ENCODE measurements at regions not wholly inside any gene's neighbourhood (a gene's known extent, or its start where the extent isn't known, plus 50 kb on each side); places are given as distances from the start of the nearest gene placed in this dataset.
A peak's percentile ranks its signal among the peaks of the same experiment; 100 is the strongest.

GRCh38 chr2:100214265-100214971 lies 72.0 kb upstream of the AFF3 start:
- H3K4me3 ChIP-seq (ENCODE audit: low read depth, low read length): no peak overlapping the region
- DNase-seq (ENCODE audit: low read depth): peak; percentile 90
- TF ChIP-seq, protein P1, sequence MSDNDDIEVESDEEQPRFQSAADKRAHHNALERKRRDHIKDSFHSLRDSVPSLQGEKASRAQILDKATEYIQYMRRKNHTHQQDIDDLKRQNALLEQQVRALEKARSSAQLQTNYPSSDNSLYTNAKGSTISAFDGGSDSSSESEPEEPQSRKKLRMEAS (IDR thresholded peaks at IDR 0.05; ENCODE audit: low read depth, low read length): 0 out of 2 replicates have a peak, but pooled peaks have one; percentile 25
- no peak for TF ChIP-seq POLR2A (IDR thresholded peaks at IDR 0.05; ENCODE audit: extremely low read depth, insufficient read length)

DNA sequence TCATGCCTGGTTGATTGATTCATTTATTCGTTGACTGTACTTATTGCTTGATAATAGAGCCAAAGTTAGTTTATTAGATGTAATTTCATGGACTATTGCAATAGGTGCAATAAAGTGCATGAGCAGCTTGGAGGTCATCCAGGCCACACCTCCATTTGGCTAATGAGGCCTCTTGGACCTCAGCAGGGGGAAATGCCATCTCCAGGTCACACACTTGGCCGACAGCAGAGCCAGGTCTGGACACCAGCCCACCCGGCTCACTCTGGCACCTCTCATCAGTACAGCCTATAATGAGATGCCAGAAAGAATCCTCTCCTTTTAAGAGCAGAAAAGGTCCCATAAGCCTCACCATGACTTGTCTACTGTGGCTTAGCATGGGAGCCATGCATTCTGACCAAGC lies 71.2 kb upstream of the AFF3 start:
- no peak overlapping the region for H3K4me3 ChIP-seq (ENCODE audit: low read depth, low read length)
- no peak for TF ChIP-seq MYC (IDR thresholded peaks at IDR 0.05; ENCODE audit: low read depth, low read length)
- TF ChIP-seq, protein P2, sequence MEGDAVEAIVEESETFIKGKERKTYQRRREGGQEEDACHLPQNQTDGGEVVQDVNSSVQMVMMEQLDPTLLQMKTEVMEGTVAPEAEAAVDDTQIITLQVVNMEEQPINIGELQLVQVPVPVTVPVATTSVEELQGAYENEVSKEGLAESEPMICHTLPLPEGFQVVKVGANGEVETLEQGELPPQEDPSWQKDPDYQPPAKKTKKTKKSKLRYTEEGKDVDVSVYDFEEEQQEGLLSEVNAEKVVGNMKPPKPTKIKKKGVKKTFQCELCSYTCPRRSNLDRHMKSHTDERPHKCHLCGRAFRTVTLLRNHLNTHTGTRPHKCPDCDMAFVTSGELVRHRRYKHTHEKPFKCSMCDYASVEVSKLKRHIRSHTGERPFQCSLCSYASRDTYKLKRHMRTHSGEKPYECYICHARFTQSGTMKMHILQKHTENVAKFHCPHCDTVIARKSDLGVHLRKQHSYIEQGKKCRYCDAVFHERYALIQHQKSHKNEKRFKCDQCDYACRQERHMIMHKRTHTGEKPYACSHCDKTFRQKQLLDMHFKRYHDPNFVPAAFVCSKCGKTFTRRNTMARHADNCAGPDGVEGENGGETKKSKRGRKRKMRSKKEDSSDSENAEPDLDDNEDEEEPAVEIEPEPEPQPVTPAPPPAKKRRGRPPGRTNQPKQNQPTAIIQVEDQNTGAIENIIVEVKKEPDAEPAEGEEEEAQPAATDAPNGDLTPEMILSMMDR (IDR thresholded peaks at IDR 0.05; ENCODE audit: low read depth, low read length): no peak
- no peak for TF ChIP-seq POLR2A (IDR thresholded peaks at IDR 0.05; ENCODE audit: extremely low read depth, insufficient read length)
- TF ChIP-seq, protein P1 (IDR thresholded peaks at IDR 0.05; ENCODE audit: low read depth, low read length): no peak
- DNase-seq (ENCODE audit: low read depth): no peak

DNA sequence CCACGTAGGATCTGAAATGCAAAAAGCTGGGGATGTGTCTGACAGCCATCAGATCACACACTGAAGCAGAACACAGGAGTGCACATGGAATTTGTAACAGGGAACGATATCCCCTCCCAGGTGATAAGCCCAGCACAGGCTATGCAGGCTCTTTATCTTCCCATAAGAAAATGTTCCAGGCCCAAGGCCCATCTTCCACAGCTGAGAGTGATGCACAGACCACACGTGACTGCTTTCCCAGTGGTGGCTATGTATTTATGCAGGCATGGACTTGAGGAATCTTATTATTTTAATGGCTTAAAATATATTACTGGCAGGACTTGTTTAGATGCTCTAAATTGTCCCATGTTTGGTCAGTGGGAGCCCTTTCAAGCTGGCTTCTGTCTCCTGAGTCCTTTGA lies 70.5 kb upstream of the AFF3 start:
- no peak for TF ChIP-seq MYC (IDR thresholded peaks at IDR 0.05; ENCODE audit: low read depth, low read length)
- TF ChIP-seq, protein P2 (IDR thresholded peaks at IDR 0.05; ENCODE audit: low read depth, low read length): no peak
- TF ChIP-seq, protein P1 (IDR thresholded peaks at IDR 0.05; ENCODE audit: low read depth, low read length): no peak
- TF ChIP-seq POLR2A (IDR thresholded peaks at IDR 0.05; ENCODE audit: extremely low read depth, insufficient read length): no peak
- H3K4me3 ChIP-seq (ENCODE audit: low read depth, low read length): no peak overlapping the region
- DNase-seq (ENCODE audit: low read depth): no peak

GRCh38 chr2:100211521-100211920 lies 69.1 kb upstream of the AFF3 start:
- TF ChIP-seq MYC (IDR thresholded peaks at IDR 0.05; ENCODE audit: low read depth, low read length) (no peak), POLR2A (IDR thresholded peaks at IDR 0.05; ENCODE audit: extremely low read depth, insufficient read length) (no peak)
- TF ChIP-seq, protein P2 (IDR thresholded peaks at IDR 0.05; ENCODE audit: low read depth, low read length): no peak
- TF ChIP-seq, protein P1 (IDR thresholded peaks at IDR 0.05; ENCODE audit: low read depth, low read length): no peak
- H3K4me3 ChIP-seq (ENCODE audit: low read depth, low read length): no peak overlapping the region
- peak; percentile 95 for DNase-seq (ENCODE audit: low read depth)

- DNase-seq (ENCODE audit: low read depth): no peak
- TF ChIP-seq, protein P1 (IDR thresholded peaks at IDR 0.05; ENCODE audit: low read depth, low read length): no peak
- TF ChIP-seq, protein P2 (IDR thresholded peaks at IDR 0.05; ENCODE audit: low read depth, low read length): no peak
- TF ChIP-seq POLR2A (IDR thresholded peaks at IDR 0.05; ENCODE audit: extremely low read depth, insufficient read length) (no peak), MYC (IDR thresholded peaks at IDR 0.05; ENCODE audit: low read depth, low read length) (no peak)
- no peak overlapping the region for H3K4me3 ChIP-seq (ENCODE audit: low read depth, low read length)
These were observed 65.9 kb upstream of the AFF3 start for GRCh38 chr2:100208141-100208770.

DNA sequence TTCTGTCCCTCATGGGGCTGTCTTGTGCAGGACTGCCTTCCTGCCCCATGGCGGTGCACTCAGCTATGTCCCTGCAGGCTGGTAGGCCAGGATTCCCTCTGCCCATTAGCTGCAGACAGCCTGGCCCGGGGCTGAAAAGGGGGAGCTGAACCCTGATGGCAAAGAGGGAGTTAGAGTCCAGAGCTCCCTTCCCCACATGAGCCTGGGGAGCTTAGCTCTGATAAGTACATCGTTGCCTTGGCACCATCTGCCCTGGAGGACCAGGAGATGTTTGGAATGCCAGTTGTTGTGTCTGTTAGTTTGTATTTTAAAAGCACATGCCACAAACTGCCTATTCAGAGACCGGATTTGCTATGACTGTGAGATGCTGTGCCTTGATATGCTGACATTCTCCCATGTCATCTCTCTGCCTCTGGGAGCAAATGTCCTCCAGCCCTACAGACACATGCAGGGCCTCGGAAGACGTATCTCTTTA lies 65.1 kb upstream of the AFF3 start:
- TF ChIP-seq, protein P1 (IDR thresholded peaks at IDR 0.05; ENCODE audit: low read depth, low read length): no peak
- TF ChIP-seq MYC (IDR thresholded peaks at IDR 0.05; ENCODE audit: low read depth, low read length): no peak
- TF ChIP-seq, protein P2 (IDR thresholded peaks at IDR 0.05; ENCODE audit: low read depth, low read length): no peak
- TF ChIP-seq POLR2A (IDR thresholded peaks at IDR 0.05; ENCODE audit: extremely low read depth, insufficient read length): no peak
- DNase-seq (ENCODE audit: low read depth): peak; percentile 36

More for the DNA sequence above, 65.1 kb upstream of the AFF3 start:
- H3K4me3 ChIP-seq (ENCODE audit: low read depth, low read length): no peak overlapping the region

Measured in NB4 (cell line).